NCI-H82 treated with DMSO at 0.1 percent for 48 hours (cell line): ENCODE measurements at regions not wholly inside any gene's neighbourhood (a gene's known extent, or its start where the extent isn't known, plus 50 kb on each side); places are given as distances from the start of the nearest gene placed in this dataset.

ENCODE experiments used
- DNase-seq: peaks from one replicate; lab custom pipeline; 2025; ENCODE audit not compliant: unreplicated experiment; lab: John Stamatoyannopoulos, UW

DNA sequence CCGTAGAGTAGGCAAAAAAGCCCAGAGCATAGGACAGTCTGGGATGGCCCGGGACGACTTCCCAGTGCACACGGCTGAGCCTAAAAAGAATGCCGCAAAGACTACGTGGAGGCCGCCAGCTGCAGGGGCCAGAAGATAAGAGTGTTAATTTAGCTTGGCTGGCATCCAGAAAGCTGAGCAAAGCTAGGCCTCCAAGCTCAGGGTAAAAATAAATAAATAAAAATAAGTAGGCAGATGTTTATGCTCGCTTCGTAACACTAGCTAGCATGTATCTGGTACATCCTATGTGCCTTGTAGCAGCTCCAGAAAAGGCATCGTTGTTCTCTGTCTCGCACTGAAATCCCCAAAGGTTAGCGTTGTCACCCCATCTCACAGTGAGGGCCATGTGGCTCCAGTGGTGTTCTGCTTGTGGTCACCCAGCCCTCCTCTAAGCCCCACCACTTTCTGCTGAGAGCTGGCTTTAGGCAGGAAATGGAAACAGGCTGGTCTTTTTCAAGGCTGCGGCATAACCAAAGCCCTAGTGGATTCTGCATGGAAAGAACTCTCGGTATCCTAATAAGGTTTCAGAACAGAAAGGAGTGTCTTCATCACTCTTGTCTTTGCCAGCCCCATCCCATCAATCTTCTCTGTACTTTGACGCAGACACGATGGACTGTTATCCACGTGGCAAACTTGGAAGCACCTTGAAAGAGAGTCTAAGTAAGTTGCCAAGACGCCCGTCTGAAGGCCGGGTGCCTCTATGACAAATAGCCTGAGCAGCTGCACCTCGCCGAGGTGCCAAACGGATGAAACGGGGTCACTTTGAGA, 58.1 kb upstream of the MEF2A start:
- DNase-seq = peak; percentile 39

DNA sequence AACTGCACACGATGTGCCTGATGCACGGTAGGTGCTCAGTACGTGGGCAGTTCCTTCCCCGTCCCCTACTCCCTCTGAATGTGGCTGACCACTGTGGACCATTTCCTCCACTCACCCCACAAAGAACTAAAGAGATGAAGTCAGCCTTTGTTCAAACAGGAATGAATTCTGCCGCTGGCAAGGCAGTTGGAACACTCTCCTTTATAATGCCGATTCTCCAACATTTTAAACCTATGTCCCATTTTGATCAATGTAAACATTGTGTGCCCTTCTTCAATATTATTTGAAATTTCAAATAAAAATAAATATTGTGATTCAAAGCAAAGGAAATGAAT, 57.5 kb upstream of the MEF2A start:
- DNase-seq = no peak

- no peak for DNase-seq
Observed at GRCh38 chr15:99508852-99509251, 56.9 kb upstream of the MEF2A start.

DNA sequence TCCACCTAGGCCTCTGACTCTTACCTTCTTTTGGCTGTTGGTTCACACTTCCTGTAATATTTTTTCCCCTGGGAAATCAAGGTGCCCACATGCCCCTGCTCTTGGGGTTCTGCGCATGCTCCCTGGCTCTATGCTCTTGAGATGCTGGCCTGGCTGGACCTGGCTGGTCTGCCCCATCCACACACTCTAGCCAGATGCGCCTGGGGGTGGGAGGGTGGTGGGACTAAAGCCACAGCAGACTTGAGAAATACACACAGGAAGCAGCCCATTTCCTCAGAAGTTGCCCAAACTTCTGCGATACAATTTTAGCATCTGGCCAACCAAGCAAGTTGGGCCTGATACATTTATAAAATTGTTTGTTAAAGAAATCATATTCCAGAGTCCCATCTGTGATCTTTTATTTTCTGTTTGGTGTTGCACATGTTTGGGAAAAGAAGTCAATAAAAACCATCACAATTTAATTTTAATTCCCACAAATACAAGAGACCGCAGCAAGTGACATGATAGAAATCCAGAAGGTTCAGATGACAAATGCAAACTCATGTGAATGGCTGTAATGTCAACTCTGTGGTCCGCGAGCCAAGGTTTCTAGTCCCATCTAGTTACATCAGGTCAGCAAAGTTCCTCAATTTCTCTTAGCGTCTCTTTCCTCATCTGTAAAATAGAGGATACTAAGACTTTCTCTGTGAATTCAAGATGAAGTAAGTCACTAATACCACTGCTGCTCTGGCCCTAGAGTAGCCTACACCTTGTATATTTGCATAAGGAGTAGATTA, 55.9 kb upstream of the MEF2A start:
- DNase-seq = no peak

GRCh38 chr15:99511531-99511865, 54.3 kb upstream of the MEF2A start:
- no peak for DNase-seq

GRCh38 chr15:99511866-99512661, 53.7 kb upstream of the MEF2A start:
- DNase-seq = no peak

DNA sequence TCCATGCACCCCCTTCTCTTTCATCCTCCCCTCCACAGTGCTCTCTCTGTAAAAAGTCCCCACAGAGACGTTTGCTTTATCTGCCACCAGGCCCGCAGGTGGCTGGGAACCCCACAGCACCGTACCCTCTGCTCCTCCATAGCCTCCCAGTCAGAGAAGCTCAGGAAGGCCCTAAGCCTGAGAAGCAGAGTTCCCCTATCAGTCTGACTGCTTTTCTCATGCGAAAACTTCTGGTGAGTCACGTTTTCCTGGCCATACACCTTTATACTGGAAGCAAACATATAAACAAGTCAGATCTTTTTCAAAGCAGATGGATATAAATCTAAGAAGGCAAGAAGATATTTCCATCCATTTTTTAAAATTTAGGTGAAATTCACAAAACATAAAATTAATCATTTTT, 51.5 kb upstream of the MEF2A start:
- DNase-seq = no peak
